ENCODE measurements at regions not wholly inside any gene's neighbourhood (a gene's known extent, or its start where the extent isn't known, plus 50 kb on each side); places are given as distances from the start of the nearest gene placed in this dataset.

DNA sequence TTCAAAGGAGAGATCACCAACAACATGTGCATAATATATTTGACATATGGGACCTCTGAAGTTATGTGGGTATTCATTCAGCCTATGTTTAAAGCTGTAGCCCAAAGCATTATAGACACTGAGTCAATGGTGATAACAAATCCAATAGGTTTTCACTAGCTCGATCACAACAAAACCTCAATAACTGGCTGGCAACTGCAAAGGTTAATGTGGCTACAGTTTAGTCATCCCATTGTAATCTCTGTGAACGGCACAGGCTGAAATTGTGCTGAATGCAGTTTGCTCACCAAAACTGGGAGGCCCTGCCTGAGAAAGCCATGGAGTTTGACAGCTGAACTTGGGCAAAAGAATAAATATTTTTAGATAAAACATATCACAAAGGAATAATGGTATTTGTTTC lies 152.4 kb upstream of the ADO start:
- TF ChIP-seq, protein P1, sequence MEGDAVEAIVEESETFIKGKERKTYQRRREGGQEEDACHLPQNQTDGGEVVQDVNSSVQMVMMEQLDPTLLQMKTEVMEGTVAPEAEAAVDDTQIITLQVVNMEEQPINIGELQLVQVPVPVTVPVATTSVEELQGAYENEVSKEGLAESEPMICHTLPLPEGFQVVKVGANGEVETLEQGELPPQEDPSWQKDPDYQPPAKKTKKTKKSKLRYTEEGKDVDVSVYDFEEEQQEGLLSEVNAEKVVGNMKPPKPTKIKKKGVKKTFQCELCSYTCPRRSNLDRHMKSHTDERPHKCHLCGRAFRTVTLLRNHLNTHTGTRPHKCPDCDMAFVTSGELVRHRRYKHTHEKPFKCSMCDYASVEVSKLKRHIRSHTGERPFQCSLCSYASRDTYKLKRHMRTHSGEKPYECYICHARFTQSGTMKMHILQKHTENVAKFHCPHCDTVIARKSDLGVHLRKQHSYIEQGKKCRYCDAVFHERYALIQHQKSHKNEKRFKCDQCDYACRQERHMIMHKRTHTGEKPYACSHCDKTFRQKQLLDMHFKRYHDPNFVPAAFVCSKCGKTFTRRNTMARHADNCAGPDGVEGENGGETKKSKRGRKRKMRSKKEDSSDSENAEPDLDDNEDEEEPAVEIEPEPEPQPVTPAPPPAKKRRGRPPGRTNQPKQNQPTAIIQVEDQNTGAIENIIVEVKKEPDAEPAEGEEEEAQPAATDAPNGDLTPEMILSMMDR (IDR thresholded peaks at IDR 0.05): no peak
- Histone ChIP-seq H3K27me3 (no peaks in the 10 kb centered on the region), H3K9me3 (no peaks in the 10 kb centered on the region), H3K4me3 (no peak overlapping the region), H3K4me1 (no peaks in the 10 kb centered on the region), H3K27ac (no peak overlapping the region), H3K36me3 (no peaks in the 10 kb centered on the region)
- no peak for DNase-seq
- ATAC-seq: no peak
- intact Hi-C loops (cut with DNase I): no loop called here

DNA sequence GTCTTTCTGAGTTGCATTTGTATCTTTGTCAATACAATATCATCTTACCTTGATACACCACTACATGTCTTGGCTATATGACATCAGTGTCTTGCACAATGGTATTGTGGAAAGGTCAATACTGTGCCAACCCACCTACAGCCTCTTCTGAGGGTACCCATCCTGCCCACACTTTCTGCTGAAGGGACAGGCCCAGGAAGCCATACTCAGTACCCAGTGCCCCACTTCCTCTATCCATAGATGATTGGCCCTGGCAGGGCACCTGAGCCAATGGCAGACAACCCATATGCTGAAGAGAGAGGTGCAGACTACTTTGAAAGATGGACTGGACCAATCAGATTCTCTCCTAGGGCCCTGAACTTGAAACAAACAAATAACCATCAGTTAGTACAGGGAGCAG lies 152.0 kb upstream of the ADO start:
- TF ChIP-seq, protein P1 (IDR thresholded peaks at IDR 0.05): no peak
- Histone ChIP-seq H3K27ac (no peak overlapping the region), H3K4me3 (no peak overlapping the region), H3K27me3 (no peaks in the 10 kb centered on the region), H3K4me1 (no peaks in the 10 kb centered on the region), H3K36me3 (no peaks in the 10 kb centered on the region), H3K9me3 (no peaks in the 10 kb centered on the region)
- intact Hi-C loops (cut with DNase I): no loop called here
- DNase-seq: no peak
- no peak for ATAC-seq

DNA sequence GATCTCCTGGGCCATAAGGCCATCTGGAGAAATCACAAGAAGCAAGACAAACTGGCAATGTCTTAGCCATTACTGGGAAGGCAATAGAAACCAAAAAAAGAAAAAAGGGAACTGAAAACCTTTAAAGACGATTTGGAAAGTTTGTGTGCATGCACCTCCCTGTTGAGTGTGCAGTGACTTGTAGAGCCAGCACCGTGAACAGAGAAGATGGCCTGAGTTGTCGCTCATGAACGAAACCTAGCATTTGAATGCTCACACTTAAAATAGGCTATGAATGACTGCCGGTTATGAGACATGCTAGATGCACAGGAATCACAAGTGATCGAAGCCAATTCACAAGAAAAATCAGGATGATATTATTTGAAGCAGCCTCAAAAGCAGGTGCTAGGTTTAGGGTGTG lies 151.3 kb upstream of the ADO start:
- H3K9me3 ChIP-seq: no peaks in the 10 kb centered on the region
- no peak overlapping the region for H3K27ac ChIP-seq
- H3K4me3 ChIP-seq: no peak overlapping the region
- ATAC-seq (no peak), DNase-seq (no peak)
- H3K4me1 ChIP-seq: no peaks in the 10 kb centered on the region
- H3K27me3 ChIP-seq: no peaks in the 10 kb centered on the region
- TF ChIP-seq, protein P1 (IDR thresholded peaks at IDR 0.05): no peak
- intact Hi-C loops (cut with DNase I): no loop called here
- no peaks in the 10 kb centered on the region for H3K36me3 ChIP-seq

DNA sequence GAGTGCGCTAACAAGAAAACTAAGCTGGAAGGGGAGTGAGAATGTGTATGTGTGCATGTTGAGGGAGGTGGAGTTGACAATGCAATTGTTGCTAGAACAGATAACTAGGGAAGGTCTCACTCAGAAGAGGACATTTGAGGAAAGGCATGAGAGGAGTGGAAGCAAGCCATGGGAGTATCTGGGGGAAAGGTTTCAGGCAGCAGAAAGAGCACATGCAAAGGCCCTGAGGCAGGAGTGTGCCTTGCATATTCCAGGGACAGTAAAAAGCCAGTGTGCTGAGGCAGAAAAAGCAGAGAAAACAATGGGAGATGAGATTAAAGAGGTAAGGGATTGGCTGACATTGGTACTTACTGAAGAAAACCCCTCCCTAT lies 149.6 kb upstream of the ADO start:
- H3K27me3 ChIP-seq: no peaks in the 10 kb centered on the region
- ATAC-seq: no peak
- no peaks in the 10 kb centered on the region for H3K9me3 ChIP-seq
- TF ChIP-seq, protein P1 (IDR thresholded peaks at IDR 0.05): no peak
- H3K27ac ChIP-seq: no peak overlapping the region
- H3K4me3 ChIP-seq: no peak overlapping the region
- intact Hi-C loops (cut with DNase I): no loop called here
- no peaks in the 10 kb centered on the region for H3K4me1 ChIP-seq
- no peak for DNase-seq
- no peaks in the 10 kb centered on the region for H3K36me3 ChIP-seq

DNA sequence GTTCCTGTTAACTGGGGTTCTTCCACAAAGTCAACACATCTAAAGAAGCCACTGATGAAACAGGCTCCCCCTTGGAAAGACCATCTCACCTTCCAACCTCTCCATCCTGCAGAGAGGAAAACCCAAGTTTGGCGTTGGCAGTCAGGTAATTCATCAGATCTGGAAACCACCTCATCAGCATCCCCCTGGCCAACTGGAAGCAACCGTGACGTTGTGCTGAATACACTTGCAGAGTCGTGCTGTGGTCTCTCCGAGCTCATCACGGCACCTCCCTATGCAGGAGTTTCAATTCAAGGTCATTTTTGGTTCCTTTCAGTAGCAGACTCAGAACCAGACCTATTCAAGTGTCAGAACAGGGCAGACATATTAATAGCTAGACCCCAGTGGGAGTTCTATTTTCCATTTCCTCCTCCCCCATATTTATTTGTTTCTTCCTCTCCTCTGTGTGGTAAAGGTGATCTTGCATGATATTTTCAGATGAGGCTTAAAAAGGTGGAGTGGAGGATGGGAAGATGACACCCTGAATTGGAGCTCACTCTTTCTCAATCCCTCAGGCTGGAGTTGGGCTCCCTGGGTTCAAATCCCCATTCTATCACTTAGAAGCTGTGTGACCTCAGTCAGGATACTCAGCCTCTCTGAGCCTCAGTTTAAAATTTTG lies 149.1 kb upstream of the ADO start:
- TF ChIP-seq, protein P1 (IDR thresholded peaks at IDR 0.05): no peak
- H3K36me3 ChIP-seq: no peaks in the 10 kb centered on the region
- H3K9me3 ChIP-seq: no peaks in the 10 kb centered on the region
- no peak for ATAC-seq
- H3K4me1 ChIP-seq: no peaks in the 10 kb centered on the region
- H3K27me3 ChIP-seq: no peaks in the 10 kb centered on the region
- no peak for DNase-seq
- intact Hi-C loops (cut with DNase I): no loop called here
- H3K4me3 ChIP-seq: no peak overlapping the region
- no peak overlapping the region for H3K27ac ChIP-seq
